ENCODE measurements at regions not wholly inside any gene's neighbourhood (a gene's known extent, or its start where the extent isn't known, plus 50 kb on each side); places are given as distances from the start of the nearest gene placed in this dataset.

DNA sequence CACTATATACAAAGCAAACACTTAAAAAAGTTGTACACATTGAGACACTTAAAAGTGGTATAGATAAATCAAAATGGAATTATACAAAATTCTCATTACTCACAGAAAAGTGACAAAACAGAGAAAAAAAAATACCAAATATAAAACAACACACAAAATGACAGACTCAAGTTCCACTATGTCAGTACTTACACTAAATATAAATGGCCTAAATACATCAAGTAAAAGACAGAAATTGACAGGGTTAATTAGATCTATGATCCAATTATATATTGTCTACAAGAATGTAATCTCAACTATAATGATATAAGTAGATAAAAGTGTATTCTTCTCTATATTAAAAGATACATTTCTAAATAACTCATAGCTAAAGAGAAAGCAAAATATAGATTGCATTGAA lies 401.6 kb upstream of the PFKP start:
- H3K4me3 Mint-ChIP-seq, result no peak overlapping the region
- peaks cover 6% of the 10 kb centered on the region for H3K9me3 Mint-ChIP-seq
- no peaks in the 10 kb centered on the region for H3K4me1 Mint-ChIP-seq (ENCODE audit: unreplicated experiment)
- TF ChIP-seq, protein P1, sequence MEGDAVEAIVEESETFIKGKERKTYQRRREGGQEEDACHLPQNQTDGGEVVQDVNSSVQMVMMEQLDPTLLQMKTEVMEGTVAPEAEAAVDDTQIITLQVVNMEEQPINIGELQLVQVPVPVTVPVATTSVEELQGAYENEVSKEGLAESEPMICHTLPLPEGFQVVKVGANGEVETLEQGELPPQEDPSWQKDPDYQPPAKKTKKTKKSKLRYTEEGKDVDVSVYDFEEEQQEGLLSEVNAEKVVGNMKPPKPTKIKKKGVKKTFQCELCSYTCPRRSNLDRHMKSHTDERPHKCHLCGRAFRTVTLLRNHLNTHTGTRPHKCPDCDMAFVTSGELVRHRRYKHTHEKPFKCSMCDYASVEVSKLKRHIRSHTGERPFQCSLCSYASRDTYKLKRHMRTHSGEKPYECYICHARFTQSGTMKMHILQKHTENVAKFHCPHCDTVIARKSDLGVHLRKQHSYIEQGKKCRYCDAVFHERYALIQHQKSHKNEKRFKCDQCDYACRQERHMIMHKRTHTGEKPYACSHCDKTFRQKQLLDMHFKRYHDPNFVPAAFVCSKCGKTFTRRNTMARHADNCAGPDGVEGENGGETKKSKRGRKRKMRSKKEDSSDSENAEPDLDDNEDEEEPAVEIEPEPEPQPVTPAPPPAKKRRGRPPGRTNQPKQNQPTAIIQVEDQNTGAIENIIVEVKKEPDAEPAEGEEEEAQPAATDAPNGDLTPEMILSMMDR (conservative IDR thresholded peaks at IDR 0.05), result no peak
- no peak for DNase-seq (ENCODE audit: extremely low spot score, unreplicated experiment)
- no peak overlapping the region for H3K27ac Mint-ChIP-seq
- H3K27me3 Mint-ChIP-seq, result no peaks in the 10 kb centered on the region
- H3K36me3 Mint-ChIP-seq, result no peaks in the 10 kb centered on the region

DNA sequence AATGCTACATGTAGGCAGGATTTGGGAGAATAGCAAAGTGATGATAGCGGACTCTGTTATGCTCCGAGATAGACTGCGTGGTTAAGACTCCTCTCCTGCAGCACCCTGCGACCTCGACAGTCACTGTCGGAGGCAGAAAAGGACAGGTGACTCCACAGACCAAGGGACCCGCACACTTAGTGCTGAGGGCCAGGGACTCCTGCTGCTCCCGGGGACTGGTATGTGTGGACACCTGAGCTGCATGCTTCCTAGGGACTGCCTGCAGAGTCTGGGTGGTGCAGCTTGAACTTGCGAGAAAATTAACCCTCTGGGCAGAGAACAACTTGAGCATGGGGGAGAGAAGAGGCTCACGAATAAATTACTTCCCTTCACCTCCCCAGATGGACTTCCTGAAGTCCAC lies 407.1 kb upstream of the PFKP start:
- Mint-ChIP-seq H3K27ac (no peak overlapping the region), H3K9me3 (no peaks in the 10 kb centered on the region), H3K4me1 (ENCODE audit: unreplicated experiment) (no peaks in the 10 kb centered on the region), H3K27me3 (peaks cover 19% of the 10 kb centered on the region), H3K4me3 (no peak overlapping the region), H3K36me3 (no peaks in the 10 kb centered on the region)
- no peak for DNase-seq (ENCODE audit: extremely low spot score, unreplicated experiment)
- TF ChIP-seq, protein P1 (conservative IDR thresholded peaks at IDR 0.05), result no peak

DNA sequence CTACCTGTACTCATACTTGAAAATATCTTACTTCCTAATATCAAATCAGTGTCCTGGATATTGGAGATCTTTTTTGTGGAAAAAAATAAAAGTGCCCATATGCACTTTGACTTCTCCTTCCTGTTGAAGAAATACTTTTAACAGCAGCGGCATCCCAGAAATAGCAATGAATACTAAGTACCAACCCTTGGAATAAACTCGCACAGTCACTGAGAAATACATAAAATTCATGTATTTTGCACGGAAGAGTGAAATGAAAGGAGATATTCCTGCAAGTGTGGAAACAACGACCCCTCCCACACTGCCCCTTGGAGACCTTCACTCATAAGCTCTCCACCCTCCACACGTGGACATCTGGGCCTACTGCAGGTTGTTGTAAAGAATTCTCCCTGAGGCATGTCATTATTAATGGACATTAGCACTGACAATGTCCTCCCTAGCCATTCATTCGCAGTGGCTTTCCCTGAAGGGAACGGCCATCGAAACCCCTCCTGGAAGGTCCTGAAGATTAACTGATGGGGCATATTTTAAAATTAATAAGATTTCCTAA lies 407.6 kb upstream of the PFKP start:
- Mint-ChIP-seq H3K9me3 (no peaks in the 10 kb centered on the region), H3K4me3 (no peak overlapping the region), H3K36me3 (no peaks in the 10 kb centered on the region), H3K27ac (no peak overlapping the region), H3K4me1 (ENCODE audit: unreplicated experiment) (no peaks in the 10 kb centered on the region), H3K27me3 (peaks cover 19% of the 10 kb centered on the region)
- TF ChIP-seq, protein P1 (conservative IDR thresholded peaks at IDR 0.05), result no peak
- DNase-seq (ENCODE audit: extremely low spot score, unreplicated experiment), result no peak

DNA sequence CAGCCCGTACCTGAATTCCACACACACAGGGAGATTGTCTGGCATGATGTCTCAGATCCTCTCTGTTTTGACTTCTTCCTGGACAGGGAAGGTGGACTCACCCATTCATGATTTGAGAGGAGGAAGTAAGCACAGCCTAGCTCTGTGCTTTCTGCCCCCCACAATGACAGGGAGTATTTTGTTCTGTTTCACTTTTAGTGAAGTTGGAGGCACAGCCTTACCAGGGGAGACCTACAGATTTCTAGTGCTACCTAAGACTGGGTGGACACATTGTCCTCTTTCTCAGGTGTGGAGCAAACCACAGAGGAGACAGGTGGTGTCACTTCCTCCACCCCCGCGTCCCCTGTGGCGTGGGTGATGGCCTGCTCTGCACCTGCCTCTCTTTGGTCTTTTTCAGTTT lies 408.6 kb upstream of the PFKP start:
- H3K4me3 Mint-ChIP-seq, result no peak overlapping the region
- no peak overlapping the region for H3K27ac Mint-ChIP-seq
- no peak for DNase-seq (ENCODE audit: extremely low spot score, unreplicated experiment)
- H3K36me3 Mint-ChIP-seq, result no peaks in the 10 kb centered on the region
- no peaks in the 10 kb centered on the region for H3K9me3 Mint-ChIP-seq
- H3K27me3 Mint-ChIP-seq, result peaks cover 19% of the 10 kb centered on the region
- TF ChIP-seq, protein P1 (conservative IDR thresholded peaks at IDR 0.05), result no peak
- no peaks in the 10 kb centered on the region for H3K4me1 Mint-ChIP-seq (ENCODE audit: unreplicated experiment)

DNA sequence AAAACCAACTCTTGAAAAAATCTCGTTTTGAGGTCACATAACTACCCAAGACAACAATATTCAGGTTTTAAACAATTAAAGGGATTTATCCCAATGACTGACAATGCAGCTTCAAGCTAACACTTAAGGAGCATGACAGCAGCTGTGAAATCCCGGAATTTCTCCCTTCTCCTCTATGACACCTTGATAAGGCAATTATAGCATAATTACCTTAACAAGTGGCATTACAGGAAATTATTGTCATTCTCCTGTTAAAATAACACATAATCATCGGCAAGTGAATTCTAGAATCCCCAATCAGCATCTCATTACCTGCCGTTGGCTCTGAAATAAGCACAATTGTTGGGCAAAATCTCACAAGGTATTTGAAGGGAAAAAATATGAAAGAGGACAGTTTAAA lies 417.0 kb upstream of the PFKP start:
- no peaks in the 10 kb centered on the region for H3K4me1 Mint-ChIP-seq (ENCODE audit: unreplicated experiment)
- H3K27ac Mint-ChIP-seq, result no peak overlapping the region
- H3K4me3 Mint-ChIP-seq, result no peak overlapping the region

More for the DNA sequence above, 417.0 kb upstream of the PFKP start:
- H3K36me3 Mint-ChIP-seq, result no peaks in the 10 kb centered on the region
- H3K27me3 Mint-ChIP-seq, result no peaks in the 10 kb centered on the region
- TF ChIP-seq, protein P1 (conservative IDR thresholded peaks at IDR 0.05), result no peak
- no peak for DNase-seq (ENCODE audit: extremely low spot score, unreplicated experiment)
- no peaks in the 10 kb centered on the region for H3K9me3 Mint-ChIP-seq
